Subcutaneous abdominal adipose tissue (tissue), 5 donors: ENCODE measurements at regions not wholly inside any gene's neighbourhood (a gene's known extent, or its start where the extent isn't known, plus 50 kb on each side); places are given as distances from the start of the nearest gene placed in this dataset.

Source experiments
- H3K27ac ChIP-seq: one replicate; pipeline ENCODE4 v1.7.0; 2013; ENCODE audit warnings: low read depth, mild to moderate bottlenecking, inconsistent platforms, low read length, moderate library complexity
- H3K27me3 ChIP-seq, 5 donors: one replicate each; pipeline ENCODE4 v1.7.0; 2013; ENCODE audit warnings: low read length in 5 of 5, inconsistent platforms in 1 of 5; ENCODE audit not compliant: control insufficient read depth in 5 of 5, insufficient read depth in 4 of 5
- H3K36me3 ChIP-seq, 5 donors: one replicate each; pipeline ENCODE4 v1.7.0; 2013; ENCODE audit warnings: low read length in 5 of 5; ENCODE audit not compliant: control insufficient read depth in 5 of 5, insufficient read depth in 5 of 5
- H3K4me1 ChIP-seq, 5 donors: one replicate each; pipeline ENCODE4 v1.7.0; 2013; ENCODE audit warnings: low read length in 5 of 5, mild to moderate bottlenecking in 3 of 5, moderate library complexity in 1 of 5; ENCODE audit not compliant: control insufficient read depth in 5 of 5, insufficient read depth in 5 of 5
- H3K4me3 ChIP-seq, 5 donors: one replicate each; pipeline ENCODE4 v1.7.0; 2013; ENCODE audit warnings: low read length in 5 of 5, low read depth in 1 of 5
- H3K9ac ChIP-seq, 5 donors: one replicate each; pipeline ENCODE4 v1.7.0; 2013; ENCODE audit warnings: low read length in 5 of 5, mild to moderate bottlenecking in 4 of 5, moderate library complexity in 3 of 5
- H3K9me3 ChIP-seq, 5 donors: one replicate each; pipeline ENCODE4 v1.7.0; 2013; ENCODE audit warnings: low read length in 5 of 5; ENCODE audit not compliant: control insufficient read depth in 5 of 5
- donor health status: healthy.
- donor health status: healthy.
- donor health status: healthy.
- donor health status: healthy.
- donor health status: healthy.

DNA sequence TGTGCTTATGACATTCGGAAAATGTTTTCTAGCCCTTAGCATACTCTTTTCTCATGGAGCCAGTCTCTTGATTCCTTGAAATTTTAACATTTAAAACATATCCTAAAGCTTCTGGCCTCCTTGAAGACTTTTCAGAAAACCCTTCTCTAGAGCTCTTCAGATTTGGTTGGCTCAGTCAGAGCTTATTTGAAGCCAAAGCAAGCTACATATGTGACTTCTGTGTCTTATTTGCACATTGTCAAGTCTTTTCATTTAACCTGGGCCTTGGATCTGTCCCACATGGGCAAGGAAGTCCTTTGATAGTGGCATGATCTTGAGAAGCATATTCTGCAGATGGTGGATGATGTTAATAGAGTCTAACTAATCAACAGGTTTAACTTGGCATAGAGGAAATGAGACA, 116.5 kb downstream of the LACC1 start:
- H3K4me3 ChIP-seq = no peak overlapping the region
- H3K9me3 ChIP-seq = peaks cover 4 to 17% (median 13%) of the 10 kb centered on the region in 5 donors
- H3K9ac ChIP-seq = no peak overlapping the region
- H3K27me3 ChIP-seq = no peaks in the 10 kb centered on the region
- no peak overlapping the region for H3K27ac ChIP-seq
- H3K4me1 ChIP-seq = peaks cover 0 to 4% (median 0%) of the 10 kb centered on the region in 5 donors
- H3K36me3 ChIP-seq = no peaks in the 10 kb centered on the region

DNA sequence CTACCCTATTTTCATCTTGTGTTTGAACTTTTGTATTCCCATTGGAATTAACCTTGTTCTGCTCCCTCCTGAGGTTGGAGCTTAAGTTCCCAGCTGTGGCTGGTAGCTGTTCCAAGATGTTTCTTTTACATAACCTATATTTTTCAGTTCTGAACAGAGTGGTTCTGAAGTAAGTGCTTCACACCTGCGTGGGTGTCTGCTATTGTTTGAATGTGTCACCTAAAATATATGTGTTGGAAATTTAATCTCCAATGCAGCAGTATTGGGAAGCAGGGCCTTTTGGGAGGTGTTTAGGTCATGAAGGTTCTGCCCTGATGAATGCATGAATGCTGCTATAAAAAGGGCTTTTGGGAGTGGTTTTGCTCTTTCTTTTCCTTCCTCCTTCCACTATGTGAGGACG, 123.8 kb downstream of the LACC1 start:
- H3K9me3 ChIP-seq = peaks cover 0 to 11% (median 8%) of the 10 kb centered on the region in 5 donors
- H3K27ac ChIP-seq = no peak overlapping the region

DNA sequence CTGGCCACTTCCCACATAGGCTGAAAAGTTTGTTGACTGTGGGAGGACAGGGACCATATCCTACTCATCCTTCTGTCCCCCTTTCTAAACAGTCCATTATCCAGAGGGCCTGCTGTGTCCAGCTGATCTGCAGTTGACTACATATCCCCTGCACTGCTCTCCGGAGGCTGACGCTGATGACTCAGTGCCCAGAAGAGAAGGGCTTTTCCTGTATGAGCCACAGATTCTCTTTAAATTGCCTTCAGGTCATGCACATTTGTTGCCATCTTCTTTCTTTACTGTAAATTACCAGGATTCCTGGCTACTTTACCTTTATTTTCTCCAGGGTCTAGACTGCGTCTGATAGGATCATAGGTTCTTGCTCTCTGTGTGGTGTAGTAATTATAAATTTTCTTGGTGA, 125.2 kb downstream of the LACC1 start:
- Histone ChIP-seq H3K9ac (no peak overlapping the region), H3K36me3 (no peaks in the 10 kb centered on the region), H3K27me3 (peaks cover 0 to 4% (median 0%) of the 10 kb centered on the region in 5 donors), H3K4me3 (no peak overlapping the region), H3K27ac (no peak overlapping the region), H3K9me3 (peaks cover 0 to 11% (median 8%) of the 10 kb centered on the region in 5 donors), H3K4me1 (no peaks in the 10 kb centered on the region)

More for the DNA sequence above, 123.8 kb downstream of the LACC1 start:
- H3K4me1 ChIP-seq = no peaks in the 10 kb centered on the region
- no peaks in the 10 kb centered on the region for H3K36me3 ChIP-seq
- H3K4me3 ChIP-seq = no peak overlapping the region
- H3K27me3 ChIP-seq = peaks cover 0 to 4% (median 0%) of the 10 kb centered on the region in 5 donors
- no peak overlapping the region for H3K9ac ChIP-seq

DNA sequence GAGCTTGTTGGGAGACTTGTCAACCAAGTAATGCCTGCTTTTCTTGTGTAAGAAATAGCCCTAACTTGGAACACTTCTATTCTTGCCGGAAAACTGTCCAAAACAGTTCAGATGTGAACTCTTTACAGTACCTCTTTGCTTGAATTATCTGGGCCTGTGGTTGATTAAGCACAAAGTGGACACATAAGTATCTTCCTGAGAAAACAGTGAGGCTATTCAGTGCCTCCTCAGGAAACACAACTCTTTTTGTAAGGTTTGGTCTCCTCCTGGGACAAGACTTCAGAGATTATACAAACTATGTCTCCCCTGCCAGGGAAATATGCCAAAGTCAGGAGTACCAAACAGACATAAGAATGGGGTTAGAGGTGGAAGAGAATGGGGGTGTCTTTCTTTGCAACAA, 127.7 kb downstream of the LACC1 start:
- Histone ChIP-seq H3K9ac (no peak overlapping the region), H3K27me3 (peaks cover 0 to 4% (median 0%) of the 10 kb centered on the region in 5 donors), H3K4me1 (no peaks in the 10 kb centered on the region), H3K9me3 (peaks cover 0 to 11% (median 8%) of the 10 kb centered on the region in 5 donors), H3K27ac (no peak overlapping the region), H3K4me3 (no peak overlapping the region), H3K36me3 (no peaks in the 10 kb centered on the region)

DNA sequence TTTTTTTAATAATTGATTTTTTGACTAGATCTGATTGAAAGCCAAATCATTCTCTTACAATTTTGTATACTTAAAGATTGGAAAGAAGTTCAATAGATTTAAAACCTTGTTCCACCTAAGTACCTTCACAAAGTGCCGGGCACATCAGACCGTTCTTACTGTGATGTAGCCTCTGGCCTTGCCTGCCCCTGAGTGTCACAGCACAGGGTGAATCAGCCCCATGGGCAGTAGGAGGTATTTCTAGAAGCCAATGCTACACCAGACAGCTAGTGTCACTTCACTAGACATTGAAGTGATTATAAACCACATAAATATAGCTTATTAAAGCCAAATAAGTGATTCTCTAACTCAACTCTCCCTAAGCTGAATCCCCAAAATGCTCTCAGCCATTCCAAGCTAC, 131.3 kb downstream of the LACC1 start:
- no peaks in the 10 kb centered on the region for H3K27me3 ChIP-seq
- H3K36me3 ChIP-seq = no peaks in the 10 kb centered on the region
- no peak overlapping the region for H3K9ac ChIP-seq
- H3K4me1 ChIP-seq = peaks cover 0 to 12% (median 0%) of the 10 kb centered on the region in 5 donors
- H3K4me3 ChIP-seq = no peak overlapping the region
- peaks cover 0 to 11% (median 6%) of the 10 kb centered on the region in 5 donors for H3K9me3 ChIP-seq
- no peak overlapping the region for H3K27ac ChIP-seq

DNA sequence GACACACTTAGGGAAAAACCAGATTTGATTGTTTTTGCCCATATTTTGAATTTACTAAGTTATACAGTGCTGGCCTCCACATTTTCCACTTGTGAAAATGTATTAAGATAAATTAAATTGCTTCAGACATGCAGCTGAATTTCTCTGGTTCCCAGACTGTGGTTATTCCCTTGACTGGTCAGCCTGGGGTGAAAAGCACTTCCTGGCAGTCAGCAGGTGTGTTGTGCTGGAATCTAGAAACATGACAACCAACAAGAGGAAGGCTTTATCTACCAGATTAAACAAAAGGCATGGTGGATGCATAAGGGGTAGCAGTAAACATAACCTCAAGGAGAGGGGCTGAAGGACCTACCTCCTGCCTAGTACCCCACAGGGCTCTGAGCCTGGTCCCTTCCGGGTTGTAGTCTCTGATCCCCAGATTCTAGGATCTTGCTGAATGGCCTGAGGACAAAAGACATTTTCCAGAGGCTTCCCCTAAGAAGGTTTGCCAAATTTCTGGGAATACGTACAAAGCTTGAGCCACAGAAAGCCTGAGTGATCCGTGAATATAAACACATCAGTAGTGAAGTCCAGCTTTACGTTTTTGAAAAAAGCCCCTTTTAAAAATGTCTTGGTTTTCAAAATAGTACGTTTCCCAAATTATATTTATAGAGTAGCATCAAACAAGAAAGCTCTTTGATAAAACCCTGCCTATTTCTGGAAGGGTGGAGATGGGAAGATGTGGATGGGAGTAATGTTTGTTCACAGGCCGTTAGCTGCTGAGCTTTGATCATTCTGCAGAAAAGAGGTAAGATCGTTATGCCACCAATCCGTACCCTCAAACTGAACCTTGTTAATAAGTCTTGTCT, 133.4 kb downstream of the LACC1 start:
- no peaks in the 10 kb centered on the region for H3K9me3 ChIP-seq
- no peaks in the 10 kb centered on the region for H3K27me3 ChIP-seq
- no peak overlapping the region for H3K27ac ChIP-seq
- H3K4me1 ChIP-seq = peaks cover 0 to 24% (median 0%) of the 10 kb centered on the region in 5 donors
- no peak overlapping the region for H3K9ac ChIP-seq
- no peak overlapping the region for H3K4me3 ChIP-seq
- H3K36me3 ChIP-seq = no peaks in the 10 kb centered on the region

DNA sequence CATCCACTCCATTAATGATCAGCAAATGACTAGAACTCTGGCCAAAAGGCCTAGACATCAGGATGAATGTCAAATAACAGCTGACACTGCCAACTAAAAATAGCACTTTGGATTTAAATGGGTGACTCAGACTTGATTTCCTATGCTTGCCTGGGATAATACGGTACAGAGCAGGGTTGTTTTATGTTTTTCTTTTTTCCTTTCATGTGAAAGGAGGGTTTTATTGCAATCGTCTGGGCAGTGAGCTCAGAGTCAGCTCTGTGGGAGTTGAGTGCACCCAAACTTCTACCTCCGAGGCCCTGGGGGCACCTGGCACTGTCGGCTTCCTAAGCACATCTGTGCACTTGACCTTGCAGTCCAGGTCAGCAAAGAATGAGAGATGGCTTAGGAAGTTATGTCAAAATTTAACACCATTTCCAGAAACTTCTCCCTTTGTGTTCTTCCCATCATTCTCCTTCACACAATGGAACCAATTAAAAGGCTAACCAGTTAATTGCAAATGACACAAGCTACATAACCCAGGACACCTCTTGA, 134.1 kb downstream of the LACC1 start:
- H3K9me3 ChIP-seq = no peaks in the 10 kb centered on the region
- H3K4me1 ChIP-seq = peaks cover 0 to 31% (median 0%) of the 10 kb centered on the region in 5 donors
- H3K27me3 ChIP-seq = no peaks in the 10 kb centered on the region
- no peak overlapping the region for H3K4me3 ChIP-seq
- H3K36me3 ChIP-seq = no peaks in the 10 kb centered on the region
- no peak overlapping the region for H3K9ac ChIP-seq
- no peak overlapping the region for H3K27ac ChIP-seq

DNA sequence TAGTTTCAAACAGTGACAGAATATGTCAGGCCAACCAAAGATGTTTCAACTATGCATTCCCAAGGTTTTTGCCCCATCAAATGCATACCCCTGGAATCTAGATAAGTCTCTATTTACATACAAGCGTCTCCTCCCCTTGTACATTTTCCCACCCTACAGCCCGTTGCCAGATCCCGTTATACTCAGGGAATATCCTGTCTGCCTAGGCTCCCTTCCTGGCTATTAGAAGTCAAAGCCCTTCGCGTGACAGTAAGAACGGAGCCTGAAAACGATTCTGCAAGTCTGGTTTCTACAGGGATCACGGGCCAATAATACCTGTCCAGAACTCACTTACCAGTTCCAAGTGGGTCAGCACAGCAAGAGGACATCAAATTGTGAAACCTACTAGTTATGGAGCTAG, 134.8 kb downstream of the LACC1 start:
- no peak overlapping the region for H3K9ac ChIP-seq
- no peaks in the 10 kb centered on the region for H3K27me3 ChIP-seq
- no peaks in the 10 kb centered on the region for H3K36me3 ChIP-seq
- H3K4me1 ChIP-seq = peaks cover 0 to 31% (median 0%) of the 10 kb centered on the region in 5 donors
- no peak overlapping the region for H3K27ac ChIP-seq
- no peak overlapping the region for H3K4me3 ChIP-seq
- H3K9me3 ChIP-seq = no peaks in the 10 kb centered on the region

DNA sequence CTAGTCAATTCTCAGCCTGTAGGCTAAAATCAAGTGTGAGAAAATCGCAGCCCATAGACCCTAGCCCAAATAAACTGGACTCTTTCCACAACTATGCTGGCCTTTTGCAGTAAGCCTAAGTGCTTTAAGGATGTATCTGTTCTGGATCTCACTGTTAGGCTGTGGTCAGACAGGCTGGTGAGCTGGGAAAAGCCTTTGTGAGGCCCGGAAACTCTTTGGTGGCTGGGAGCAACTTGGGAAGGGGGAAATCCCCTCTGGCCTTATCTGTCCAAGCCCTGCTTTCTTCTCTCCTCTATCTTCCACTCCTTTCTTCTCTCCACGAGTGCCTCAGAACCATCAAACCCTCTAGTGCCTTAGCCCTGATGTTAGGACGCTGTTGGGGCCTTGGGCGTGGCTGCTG, 135.4 kb downstream of the LACC1 start:
- Histone ChIP-seq H3K4me3 (no peak overlapping the region), H3K9ac (no peak overlapping the region), H3K4me1 (peaks cover 0 to 31% (median 0%) of the 10 kb centered on the region in 5 donors), H3K36me3 (no peaks in the 10 kb centered on the region), H3K9me3 (no peaks in the 10 kb centered on the region), H3K27ac (no peak overlapping the region), H3K27me3 (no peaks in the 10 kb centered on the region)

DNA sequence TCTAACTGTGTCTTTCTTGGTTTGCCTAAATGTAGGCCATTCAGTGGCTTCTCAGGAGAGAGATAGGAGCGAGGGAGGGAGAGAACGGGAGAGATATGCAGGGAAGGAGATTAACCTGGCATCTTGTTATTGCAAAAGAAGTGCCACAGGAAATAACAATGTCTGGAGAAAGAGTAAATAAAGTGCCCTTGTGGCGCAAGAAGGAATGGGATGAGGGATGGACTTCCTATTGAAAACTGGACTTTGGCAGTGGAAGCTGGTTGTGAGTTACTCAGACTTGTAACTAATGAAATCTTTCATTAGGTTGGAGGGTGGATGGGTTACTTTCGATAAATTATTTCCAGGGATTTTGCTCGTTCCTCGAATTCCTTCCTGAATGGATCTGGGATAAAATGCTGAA, 136.1 kb downstream of the LACC1 start:
- no peaks in the 10 kb centered on the region for H3K9me3 ChIP-seq
- no peak overlapping the region for H3K27ac ChIP-seq
- peaks cover 0 to 31% (median 0%) of the 10 kb centered on the region in 5 donors for H3K4me1 ChIP-seq
- H3K4me3 ChIP-seq = no peak overlapping the region
- H3K9ac ChIP-seq = no peak overlapping the region
- no peaks in the 10 kb centered on the region for H3K36me3 ChIP-seq
- H3K27me3 ChIP-seq = no peaks in the 10 kb centered on the region
